ENCODE measurements at regions not wholly inside any gene's neighbourhood (a gene's known extent, or its start where the extent isn't known, plus 50 kb on each side); places are given as distances from the start of the nearest gene placed in this dataset.

DNA sequence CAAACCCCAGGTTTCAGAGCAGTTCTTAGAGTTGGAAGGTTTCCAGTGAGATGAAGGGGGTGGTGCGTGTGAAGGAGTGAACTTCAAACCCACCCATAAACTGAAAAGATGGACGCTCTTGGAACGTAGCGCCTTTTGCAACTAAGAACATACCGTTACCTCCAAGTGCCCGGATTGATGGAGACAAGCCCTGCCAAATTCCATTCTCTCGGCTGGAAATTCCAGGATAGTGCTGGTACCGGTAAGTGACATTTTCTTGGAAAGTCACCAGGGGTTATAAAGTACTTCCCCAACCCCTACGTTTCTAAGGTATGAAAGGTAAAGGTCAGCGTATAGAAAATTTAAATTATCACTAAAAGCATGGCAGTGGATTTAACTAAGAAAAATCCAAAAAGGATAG, 91.6 kb upstream of the CLDN14 start:
- TF ChIP-seq, protein P1, sequence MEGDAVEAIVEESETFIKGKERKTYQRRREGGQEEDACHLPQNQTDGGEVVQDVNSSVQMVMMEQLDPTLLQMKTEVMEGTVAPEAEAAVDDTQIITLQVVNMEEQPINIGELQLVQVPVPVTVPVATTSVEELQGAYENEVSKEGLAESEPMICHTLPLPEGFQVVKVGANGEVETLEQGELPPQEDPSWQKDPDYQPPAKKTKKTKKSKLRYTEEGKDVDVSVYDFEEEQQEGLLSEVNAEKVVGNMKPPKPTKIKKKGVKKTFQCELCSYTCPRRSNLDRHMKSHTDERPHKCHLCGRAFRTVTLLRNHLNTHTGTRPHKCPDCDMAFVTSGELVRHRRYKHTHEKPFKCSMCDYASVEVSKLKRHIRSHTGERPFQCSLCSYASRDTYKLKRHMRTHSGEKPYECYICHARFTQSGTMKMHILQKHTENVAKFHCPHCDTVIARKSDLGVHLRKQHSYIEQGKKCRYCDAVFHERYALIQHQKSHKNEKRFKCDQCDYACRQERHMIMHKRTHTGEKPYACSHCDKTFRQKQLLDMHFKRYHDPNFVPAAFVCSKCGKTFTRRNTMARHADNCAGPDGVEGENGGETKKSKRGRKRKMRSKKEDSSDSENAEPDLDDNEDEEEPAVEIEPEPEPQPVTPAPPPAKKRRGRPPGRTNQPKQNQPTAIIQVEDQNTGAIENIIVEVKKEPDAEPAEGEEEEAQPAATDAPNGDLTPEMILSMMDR (IDR thresholded peaks at IDR 0.05), result no peak
- no peak for TF ChIP-seq POLR2AphosphoS5 (IDR thresholded peaks at IDR 0.05)
- TF ChIP-seq POLR2A (IDR thresholded peaks at IDR 0.05), result no peak

Data from prostate gland (tissue), 2 donors.